SK-N-SH treated with all-trans-retinoic acid at 6 μM for 48 hours (cell line): ENCODE measurements at regions not wholly inside any gene's neighbourhood (a gene's known extent, or its start where the extent isn't known, plus 50 kb on each side); places are given as distances from the start of the nearest gene placed in this dataset.

Source experiments
- ATAC-seq: fragments of 200-7000 bp; cut with Tn5 transposase; 3 replicates; pipeline ENCODE4 v1.9.1; 2020; ENCODE audit warnings: mild to moderate bottlenecking, moderate library complexity
- BACH2 ChIP-seq: fragments of 250-450 bp; sonication (Bioruptor Pico); IDR thresholded peaks from 2 replicates; pipeline ENCODE4 v1.9.0; 2021; ENCODE audit warnings: mild to moderate bottlenecking, borderline replicate concordance
- CREB5 ChIP-seq: fragments of 250-450 bp; sonication (Bioruptor Pico); IDR thresholded peaks from 2 replicates; pipeline ENCODE4 v1.5.1; 2020; ENCODE audit warnings: low read depth, mild to moderate bottlenecking, moderate library complexity
- CSDC2 ChIP-seq: fragments of 250-450 bp; sonication (Bioruptor Pico); IDR thresholded peaks from 2 replicates; pipeline ENCODE4 v1.5.0; 2020; ENCODE audit warnings: mild to moderate bottlenecking, moderate library complexity
- CSRNP3 ChIP-seq: fragments of 250-450 bp; sonication (Bioruptor Pico); IDR thresholded peaks from 2 replicates; pipeline ENCODE4 v1.5.1; 2021; ENCODE audit warnings: mild to moderate bottlenecking, moderate library complexity
- GLIS3 ChIP-seq: fragments of 250-450 bp; sonication (Bioruptor Pico); IDR thresholded peaks from 2 replicates; pipeline ENCODE4 v1.5.0; 2020; ENCODE audit warnings: mild to moderate bottlenecking, moderate library complexity
- ISL1 ChIP-seq: fragments of 250-450 bp; sonication (Bioruptor Pico); IDR thresholded peaks from 2 replicates; pipeline ENCODE4 v2.1.2; 2022; ENCODE audit warnings: mild to moderate bottlenecking, moderate library complexity
- OSR1 ChIP-seq: fragments of 250-450 bp; sonication (Bioruptor Pico); IDR thresholded peaks from 2 replicates; pipeline ENCODE4 v1.8.0; 2022; ENCODE audit warnings: moderate library complexity, mild to moderate bottlenecking, inconsistent platforms
- PATZ1 ChIP-seq: fragments of 250-450 bp; sonication (Bioruptor Pico); IDR thresholded peaks from 2 replicates; pipeline ENCODE4 v1.8.0; 2020; ENCODE audit warnings: mild to moderate bottlenecking, moderate library complexity, borderline replicate concordance
- POU6F1 ChIP-seq: fragments of 250-450 bp; sonication (Bioruptor Pico); IDR thresholded peaks from 2 replicates; pipeline ENCODE4 v1.8.0; 2021; ENCODE audit warnings: low read depth, mild to moderate bottlenecking, moderate library complexity, borderline replicate concordance
- PPARA ChIP-seq: fragments of 250-450 bp; sonication (Bioruptor Pico); IDR thresholded peaks from 2 replicates; pipeline ENCODE4 v1.5.0; 2020; ENCODE audit warnings: mild to moderate bottlenecking, borderline replicate concordance
- RARB ChIP-seq: fragments of 250-450 bp; sonication (Bioruptor Pico); IDR thresholded peaks from 2 replicates; pipeline ENCODE4 v1.8.0; 2021; ENCODE audit warnings: mild to moderate bottlenecking, moderate library complexity
- TOX ChIP-seq: fragments of 250-450 bp; sonication (Bioruptor Pico); IDR thresholded peaks from 2 replicates; pipeline ENCODE4 v1.8.0; 2021; ENCODE audit warnings: mild to moderate bottlenecking, moderate library complexity, borderline replicate concordance
- TSHZ2 ChIP-seq: fragments of 250-450 bp; sonication (Bioruptor Pico); IDR thresholded peaks from 2 replicates; pipeline ENCODE4 v1.5.0; 2020; ENCODE audit warnings: mild to moderate bottlenecking, moderate library complexity
- ZC3H10 ChIP-seq: fragments of 250-450 bp; sonication (Bioruptor Pico); IDR thresholded peaks from 2 replicates; pipeline ENCODE4 v1.5.1; 2021; ENCODE audit warnings: mild to moderate bottlenecking, moderate library complexity
- ZFP3 ChIP-seq: fragments of 250-450 bp; sonication (Bioruptor Pico); IDR thresholded peaks from 2 replicates; pipeline ENCODE4 v1.5.0; 2020; ENCODE audit warnings: mild to moderate bottlenecking, moderate library complexity
- ZNF565 ChIP-seq: fragments of 450-650 bp; formaldehyde crosslinking; conservative IDR thresholded peaks from 2 replicates; pipeline ENCODE4 v1.5.0; 2020; ENCODE audit warnings: low read depth, mild to moderate bottlenecking, moderate library complexity
- ZNF70 ChIP-seq: fragments of 450-650 bp; formaldehyde crosslinking; IDR thresholded peaks from 2 replicates; pipeline ENCODE4 v1.5.0; 2020; ENCODE audit warnings: mild to moderate bottlenecking, moderate library complexity
- ZNF8 ChIP-seq: fragments of 450-650 bp; formaldehyde crosslinking; IDR thresholded peaks from 2 replicates; pipeline ENCODE4 v1.5.0; 2020; ENCODE audit warnings: mild to moderate bottlenecking, moderate library complexity

- ATAC-seq: no peak
- TF ChIP-seq PPARA (CRISPR knock-in tag): no peak
- TF ChIP-seq ZNF8 (CRISPR knock-in tag): no peak
- TF ChIP-seq RARB: no peak
- no peak for TF ChIP-seq ISL1 (CRISPR knock-in tag)
- TF ChIP-seq ZNF565: no peak
- TF ChIP-seq PATZ1 (CRISPR knock-in tag): no peak
- TF ChIP-seq BACH2: no peak
- no peak for TF ChIP-seq CSDC2 (CRISPR knock-in tag)
- TF ChIP-seq ZNF70 (CRISPR knock-in tag): no peak
- no peak for TF ChIP-seq CREB5
- no peak for TF ChIP-seq CSRNP3 (CRISPR knock-in tag)
- TF ChIP-seq POU6F1: no peak
- TF ChIP-seq ZC3H10: no peak
- no peak for TF ChIP-seq TSHZ2
- no peak for TF ChIP-seq TOX
Measured at GRCh38 chr6:3627956-3628835, 123.3 kb downstream of the PXDC1 start.

- no peak for ATAC-seq
- TF ChIP-seq ZNF8 (CRISPR knock-in tag): no peak
- TF ChIP-seq GLIS3 (CRISPR knock-in tag): no peak
- no peak for TF ChIP-seq OSR1 (CRISPR knock-in tag)
- TF ChIP-seq ZFP3 (CRISPR knock-in tag): no peak
- TF ChIP-seq TSHZ2: no peak
- TF ChIP-seq BACH2: no peak
- no peak for TF ChIP-seq CSRNP3 (CRISPR knock-in tag)
- TF ChIP-seq CSDC2 (CRISPR knock-in tag): no peak
- no peak for TF ChIP-seq TOX
- TF ChIP-seq ZNF70 (CRISPR knock-in tag): no peak
Measured at GRCh38 chr6:3627501-3627900, 124.0 kb downstream of the PXDC1 start.
